ENCODE measurements at regions not wholly inside any gene's neighbourhood (a gene's known extent, or its start where the extent isn't known, plus 50 kb on each side); places are given as distances from the start of the nearest gene placed in this dataset.
A peak's percentile ranks its signal among the peaks of the same experiment; 100 is the strongest.

- Histone ChIP-seq H3K9ac (ENCODE audit: low read length) (no peak overlapping the region), H3K9me3 (ENCODE audit: control insufficient read depth, insufficient read depth, low read depth, low read length) (no peaks in the 10 kb centered on the region), H3K27ac (ENCODE audit: low read depth, low read length) (no peak overlapping the region), H3K4me3 (ENCODE audit: low read depth, low read length) (0 out of 2 replicates have a peak overlapping the region, but pooled peaks have one; percentile 0), H3K4me1 (ENCODE audit: control insufficient read depth, insufficient read depth, low read length) (peaks cover 36% of the 10 kb centered on the region), H3K27me3 (ENCODE audit: control insufficient read depth, insufficient read depth, low read length) (no peaks in the 10 kb centered on the region), H3K36me3 (ENCODE audit: control insufficient read depth, insufficient read depth, low read length) (no peaks in the 10 kb centered on the region)
Measured at GRCh38 chr2:206212673-206213513, 53.2 kb downstream of the EEF1B2 start.

- H3K27me3 ChIP-seq (ENCODE audit: control insufficient read depth, insufficient read depth, low read length): no peaks in the 10 kb centered on the region
- no peak overlapping the region for H3K9ac ChIP-seq (ENCODE audit: low read length)
- H3K4me3 ChIP-seq (ENCODE audit: low read depth, low read length): 0 out of 2 replicates have a peak overlapping the region, but pooled peaks have one; percentile 0
Measured at GRCh38 chr2:206213514-206213845, 53.8 kb downstream of the EEF1B2 start.

GRCh38 chr2:206217166-206217565, 57.3 kb upstream of the ZDBF2 start:
- Histone ChIP-seq H3K27ac (ENCODE audit: low read depth, low read length) (no peak overlapping the region), H3K9ac (ENCODE audit: low read length) (no peak overlapping the region)

More at GRCh38 chr2:206213514-206213845, 53.8 kb downstream of the EEF1B2 start:
- Histone ChIP-seq H3K4me1 (ENCODE audit: control insufficient read depth, insufficient read depth, low read length) (peaks cover 40% of the 10 kb centered on the region), H3K27ac (ENCODE audit: low read depth, low read length) (no peak overlapping the region), H3K9me3 (ENCODE audit: control insufficient read depth, insufficient read depth, low read depth, low read length) (no peaks in the 10 kb centered on the region), H3K36me3 (ENCODE audit: control insufficient read depth, insufficient read depth, low read length) (no peaks in the 10 kb centered on the region)

GRCh38 chr2:206217743-206218142, 56.7 kb upstream of the ZDBF2 start:
- no peaks in the 10 kb centered on the region for H3K36me3 ChIP-seq (ENCODE audit: control insufficient read depth, insufficient read depth, low read length)
- H3K27ac ChIP-seq (ENCODE audit: low read depth, low read length): no peak overlapping the region
- peaks cover 7% of the 10 kb centered on the region for H3K9me3 ChIP-seq (ENCODE audit: control insufficient read depth, insufficient read depth, low read depth, low read length)
- peaks cover 30% of the 10 kb centered on the region for H3K4me1 ChIP-seq (ENCODE audit: control insufficient read depth, insufficient read depth, low read length)
- H3K4me3 ChIP-seq (ENCODE audit: low read depth, low read length): no peak overlapping the region
- no peak overlapping the region for H3K9ac ChIP-seq (ENCODE audit: low read length)
- H3K27me3 ChIP-seq (ENCODE audit: control insufficient read depth, insufficient read depth, low read length): no peaks in the 10 kb centered on the region

More at GRCh38 chr2:206217166-206217565, 57.3 kb upstream of the ZDBF2 start:
- Histone ChIP-seq H3K27me3 (ENCODE audit: control insufficient read depth, insufficient read depth, low read length) (no peaks in the 10 kb centered on the region), H3K9me3 (ENCODE audit: control insufficient read depth, insufficient read depth, low read depth, low read length) (peaks cover 7% of the 10 kb centered on the region), H3K4me3 (ENCODE audit: low read depth, low read length) (no peak overlapping the region), H3K4me1 (ENCODE audit: control insufficient read depth, insufficient read depth, low read length) (peaks cover 36% of the 10 kb centered on the region), H3K36me3 (ENCODE audit: control insufficient read depth, insufficient read depth, low read length) (no peaks in the 10 kb centered on the region)

GRCh38 chr2:206218156-206218555, 56.3 kb upstream of the ZDBF2 start:
- H3K4me3 ChIP-seq (ENCODE audit: low read depth, low read length): no peak overlapping the region

GRCh38 chr2:206218796-206219499, 55.5 kb upstream of the ZDBF2 start:
- Histone ChIP-seq H3K9me3 (ENCODE audit: control insufficient read depth, insufficient read depth, low read depth, low read length) (peaks cover 7% of the 10 kb centered on the region), H3K36me3 (ENCODE audit: control insufficient read depth, insufficient read depth, low read length) (no peaks in the 10 kb centered on the region), H3K4me3 (ENCODE audit: low read depth, low read length) (no peak overlapping the region), H3K4me1 (ENCODE audit: control insufficient read depth, insufficient read depth, low read length) (peaks cover 21% of the 10 kb centered on the region; the same call in 1 of the 2 replicates), H3K9ac (ENCODE audit: low read length) (no peak overlapping the region), H3K27me3 (ENCODE audit: control insufficient read depth, insufficient read depth, low read length) (no peaks in the 10 kb centered on the region), H3K27ac (ENCODE audit: low read depth, low read length) (no peak overlapping the region)

More at GRCh38 chr2:206218156-206218555, 56.3 kb upstream of the ZDBF2 start:
- Histone ChIP-seq H3K9me3 (ENCODE audit: control insufficient read depth, insufficient read depth, low read depth, low read length) (peaks cover 7% of the 10 kb centered on the region), H3K27me3 (ENCODE audit: control insufficient read depth, insufficient read depth, low read length) (no peaks in the 10 kb centered on the region), H3K27ac (ENCODE audit: low read depth, low read length) (no peak overlapping the region), H3K36me3 (ENCODE audit: control insufficient read depth, insufficient read depth, low read length) (no peaks in the 10 kb centered on the region), H3K4me1 (ENCODE audit: control insufficient read depth, insufficient read depth, low read length) (peaks cover 26% of the 10 kb centered on the region), H3K9ac (ENCODE audit: low read length) (no peak overlapping the region)

GRCh38 chr2:206219957-206220356, 54.5 kb upstream of the ZDBF2 start:
- no peaks in the 10 kb centered on the region for H3K36me3 ChIP-seq (ENCODE audit: control insufficient read depth, insufficient read depth, low read length)
- H3K27ac ChIP-seq (ENCODE audit: low read depth, low read length): no peak overlapping the region
- peaks cover 21% of the 10 kb centered on the region; the same call in 1 of the 2 replicates for H3K4me1 ChIP-seq (ENCODE audit: control insufficient read depth, insufficient read depth, low read length)
- no peak overlapping the region for H3K9ac ChIP-seq (ENCODE audit: low read length)
- H3K4me3 ChIP-seq (ENCODE audit: low read depth, low read length): no peak overlapping the region
- H3K9me3 ChIP-seq (ENCODE audit: control insufficient read depth, insufficient read depth, low read depth, low read length): peaks cover 7% of the 10 kb centered on the region
- no peaks in the 10 kb centered on the region for H3K27me3 ChIP-seq (ENCODE audit: control insufficient read depth, insufficient read depth, low read length)

DNA sequence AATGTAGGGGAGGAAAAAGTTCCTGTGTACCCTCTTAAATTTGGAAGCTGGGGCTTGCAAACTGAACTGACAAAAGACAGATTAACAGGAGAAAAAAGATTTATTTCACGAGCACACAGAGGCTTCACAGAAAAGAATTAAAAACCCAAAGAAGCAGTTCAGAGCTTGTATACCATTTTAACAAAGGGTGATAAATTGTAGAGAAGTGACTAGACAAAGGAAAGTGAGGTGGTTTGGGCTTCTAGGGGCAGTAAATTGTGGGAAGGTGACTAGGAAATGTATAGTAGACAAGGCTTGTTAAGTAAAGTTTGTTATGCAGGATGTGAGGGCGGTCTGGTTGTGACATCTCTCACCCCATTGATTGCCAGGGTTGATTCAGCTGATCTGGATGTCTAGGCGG, 53.5 kb upstream of the ZDBF2 start:
- Histone ChIP-seq H3K9me3 (ENCODE audit: control insufficient read depth, insufficient read depth, low read depth, low read length) (peaks cover 7% of the 10 kb centered on the region), H3K27ac (ENCODE audit: low read depth, low read length) (no peak overlapping the region), H3K4me1 (ENCODE audit: control insufficient read depth, insufficient read depth, low read length) (peaks cover 21% of the 10 kb centered on the region; the same call in 1 of the 2 replicates), H3K4me3 (ENCODE audit: low read depth, low read length) (no peak overlapping the region), H3K36me3 (ENCODE audit: control insufficient read depth, insufficient read depth, low read length) (no peaks in the 10 kb centered on the region), H3K9ac (ENCODE audit: low read length) (no peak overlapping the region), H3K27me3 (ENCODE audit: control insufficient read depth, insufficient read depth, low read length) (no peaks in the 10 kb centered on the region)
